ENCODE measurements at regions not wholly inside any gene's neighbourhood (a gene's known extent, or its start where the extent isn't known, plus 50 kb on each side); places are given as distances from the start of the nearest gene placed in this dataset.

DNA sequence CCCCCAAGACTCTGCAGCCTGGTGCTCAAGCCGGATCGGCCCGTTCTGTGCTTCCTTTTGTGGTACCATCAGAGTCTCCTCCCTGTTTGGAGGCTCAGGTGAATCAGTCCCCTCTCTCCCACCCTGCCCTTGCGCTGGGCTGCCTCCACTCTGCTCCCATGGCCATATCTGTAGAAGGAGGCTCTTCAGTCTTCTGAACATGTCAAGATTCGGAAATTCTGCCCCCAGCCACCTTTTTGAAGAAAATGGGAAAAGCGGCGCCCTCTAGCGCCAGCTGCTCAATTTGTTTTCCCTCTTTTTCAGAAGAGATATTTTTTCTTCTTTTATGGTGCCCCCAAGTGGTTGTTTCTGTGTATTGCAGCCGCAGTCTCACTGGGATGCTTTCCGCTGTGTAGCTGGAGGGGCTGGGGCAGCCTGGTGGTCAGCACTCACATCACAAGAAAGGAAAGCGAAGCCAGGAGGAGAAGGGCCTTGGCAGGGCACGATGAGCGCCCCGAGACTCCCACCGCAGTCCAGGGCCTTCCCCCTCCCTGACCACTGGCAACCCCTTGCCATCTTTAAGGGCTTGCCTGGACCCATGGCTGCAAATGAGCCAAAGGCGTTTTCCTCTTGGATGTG lies 58.4 kb upstream of the CACNA1E start:
- FAIRE-seq, result peak; percentile 61

DNA sequence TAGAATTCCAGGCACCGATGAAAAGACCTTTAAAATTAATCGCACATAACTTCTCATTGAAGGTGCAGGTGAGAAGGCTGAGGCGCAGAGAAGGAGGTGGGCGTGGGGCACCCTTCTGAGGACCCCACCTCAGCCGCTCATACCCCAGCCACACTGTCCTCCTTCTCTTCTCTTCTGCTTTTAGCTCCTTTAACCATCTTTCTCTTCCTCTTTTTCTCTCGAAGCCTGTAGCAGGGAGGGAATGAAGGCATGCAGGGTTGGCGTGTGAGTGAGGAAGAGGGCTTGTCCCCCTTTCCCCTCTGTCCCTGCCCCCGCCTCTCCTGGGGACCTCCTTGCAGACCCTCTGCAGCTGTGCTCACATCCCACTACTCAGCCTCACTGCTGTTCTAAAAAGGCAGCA lies 57.8 kb upstream of the CACNA1E start:
- DNase-seq (ENCODE audit: insufficient read length, low spot score), result no peak
- no peak for FAIRE-seq
- TF ChIP-seq SPI1 (IDR thresholded peaks at IDR 0.05; ENCODE audit: low read depth, low read length) (peak; percentile 92), TAF1 (IDR thresholded peaks at IDR 0.05; ENCODE audit: low read depth, low read length) (no peak), POLR2AphosphoS5 (IDR thresholded peaks at IDR 0.05; ENCODE audit: low read depth, low read length) (no peak), POU2F2 (IDR thresholded peaks at IDR 0.05; ENCODE audit: low read depth, low read length) (no peak)

More for the DNA sequence above, 58.4 kb upstream of the CACNA1E start:
- TF ChIP-seq SPI1 (IDR thresholded peaks at IDR 0.05; ENCODE audit: low read depth, low read length) (no peak), TAF1 (IDR thresholded peaks at IDR 0.05; ENCODE audit: low read depth, low read length) (no peak), POU2F2 (IDR thresholded peaks at IDR 0.05; ENCODE audit: low read depth, low read length) (no peak), POLR2A (IDR thresholded peaks at IDR 0.05; ENCODE audit: low read depth, low read length) (no peak), POLR2AphosphoS5 (IDR thresholded peaks at IDR 0.05; ENCODE audit: low read depth, low read length) (no peak), PAX5 (IDR thresholded peaks at IDR 0.05; ENCODE audit: insufficient read depth, low read length, severe bottlenecking) (no peak)
- peak; percentile 41 for DNase-seq (ENCODE audit: insufficient read length, low spot score)

- FAIRE-seq (peak; percentile 31), DNase-seq (ENCODE audit: insufficient read length, low spot score) (no peak)
- TF ChIP-seq TAF1 (IDR thresholded peaks at IDR 0.05; ENCODE audit: low read depth, low read length) (no peak), SPI1 (IDR thresholded peaks at IDR 0.05; ENCODE audit: low read depth, low read length) (no peak), POLR2A (IDR thresholded peaks at IDR 0.05; ENCODE audit: low read depth, low read length) (0 out of 2 replicates have a peak, but pooled peaks have one; percentile 15), POU2F2 (IDR thresholded peaks at IDR 0.05; ENCODE audit: low read depth, low read length) (no peak), POLR2AphosphoS5 (IDR thresholded peaks at IDR 0.05; ENCODE audit: low read depth, low read length) (no peak), PAX5 (IDR thresholded peaks at IDR 0.05; ENCODE audit: insufficient read depth, low read length, severe bottlenecking) (no peak)
These were observed 53.9 kb upstream of the CACNA1E start for GRCh38 chr1:181429462-181429861.

- FAIRE-seq, result peak; percentile 86
- no peak for DNase-seq (ENCODE audit: insufficient read length, low spot score)
- TF ChIP-seq SPI1 (IDR thresholded peaks at IDR 0.05; ENCODE audit: low read depth, low read length) (no peak), POLR2A (IDR thresholded peaks at IDR 0.05; ENCODE audit: low read depth, low read length) (no peak; the same call in 1 of the 2 replicates), TAF1 (IDR thresholded peaks at IDR 0.05; ENCODE audit: low read depth, low read length) (no peak), PAX5 (IDR thresholded peaks at IDR 0.05; ENCODE audit: insufficient read depth, low read length, severe bottlenecking) (no peak), POU2F2 (IDR thresholded peaks at IDR 0.05; ENCODE audit: low read depth, low read length) (no peak), POLR2AphosphoS5 (IDR thresholded peaks at IDR 0.05; ENCODE audit: low read depth, low read length) (no peak; the same call in 1 of the 2 replicates)
These were observed 53.1 kb upstream of the CACNA1E start for GRCh38 chr1:181430015-181430885.

Data from GM12891 (cell line).